Dendritic cell treated with granulocyte-macrophage colony-stimulating factor and Interleukin-4, amounts not matched to agents 40 ng/mL and 50 ng/mL, for 4 days (primary cell): ENCODE measurements at regions not wholly inside any gene's neighbourhood (a gene's known extent, or its start where the extent isn't known, plus 50 kb on each side); places are given as distances from the start of the nearest gene placed in this dataset.

Experiments
- H3K27ac Mint-ChIP-seq: one replicate; pipeline ENCODE4 v1.8.0; 2022; ENCODE audit warnings: mild to moderate bottlenecking, mixed read lengths
- H3K27me3 Mint-ChIP-seq: one replicate; pipeline ENCODE4 v1.8.0; 2022; ENCODE audit warnings: mild to moderate bottlenecking, mixed read lengths
- H3K36me3 Mint-ChIP-seq: one replicate; pipeline ENCODE4 v1.8.0; 2022; ENCODE audit warnings: low read depth, mixed read lengths
- H3K4me1 Mint-ChIP-seq: one replicate; pipeline ENCODE4 v1.8.0; 2022; ENCODE audit warnings: low read depth, mixed read lengths
- H3K4me3 Mint-ChIP-seq: one replicate; pipeline ENCODE4 v1.8.0; 2022; ENCODE audit warnings: mild to moderate bottlenecking, moderate library complexity, mixed read lengths
- H3K9me3 Mint-ChIP-seq: one replicate; pipeline ENCODE4 v1.8.0; 2022; ENCODE audit warnings: mixed read lengths
- intact Hi-C: fragments of 100-400 bp; cut with micrococcal nuclease; formaldehyde crosslinking; loops from one replicate; pipeline ENCODE4 v1.15.0; 2022

DNA sequence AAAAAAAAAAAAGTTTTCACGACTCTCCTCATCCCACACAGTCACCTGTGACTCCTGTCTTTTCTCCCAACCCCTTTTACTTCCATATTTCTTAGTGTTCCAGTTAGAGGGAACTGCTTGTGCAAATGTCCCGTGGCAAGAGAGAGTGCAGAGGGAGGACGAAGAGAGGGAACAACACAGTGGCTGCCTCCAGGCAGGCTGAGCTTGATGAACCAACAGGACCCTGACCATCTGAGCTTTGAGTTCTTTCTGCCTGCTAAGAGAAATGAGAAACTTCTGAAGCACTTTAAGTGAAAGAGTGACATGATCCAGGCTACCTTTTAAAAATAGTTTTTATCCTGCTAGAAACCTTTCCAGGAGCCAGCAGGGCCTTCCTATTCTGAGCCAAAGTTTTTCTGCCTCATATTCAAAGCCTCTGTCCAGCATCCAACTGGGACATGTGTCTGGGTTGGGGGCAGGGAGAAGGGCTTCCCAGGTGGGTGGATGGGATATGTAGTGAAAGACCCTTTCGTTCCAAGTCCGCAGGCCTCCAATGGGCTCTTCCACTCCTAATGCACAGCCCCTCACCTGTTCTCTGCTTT is 239.9 kb downstream of the OPA1 start:
- Mint-ChIP-seq H3K4me1 (peaks cover 27% of the 10 kb centered on the region), H3K9me3 (no peaks in the 10 kb centered on the region), H3K4me3 (no peak overlapping the region), H3K27ac (no peak overlapping the region), H3K36me3 (no peaks in the 10 kb centered on the region), H3K27me3 (peaks cover 30% of the 10 kb centered on the region)
- intact Hi-C loops = no loop called here

DNA sequence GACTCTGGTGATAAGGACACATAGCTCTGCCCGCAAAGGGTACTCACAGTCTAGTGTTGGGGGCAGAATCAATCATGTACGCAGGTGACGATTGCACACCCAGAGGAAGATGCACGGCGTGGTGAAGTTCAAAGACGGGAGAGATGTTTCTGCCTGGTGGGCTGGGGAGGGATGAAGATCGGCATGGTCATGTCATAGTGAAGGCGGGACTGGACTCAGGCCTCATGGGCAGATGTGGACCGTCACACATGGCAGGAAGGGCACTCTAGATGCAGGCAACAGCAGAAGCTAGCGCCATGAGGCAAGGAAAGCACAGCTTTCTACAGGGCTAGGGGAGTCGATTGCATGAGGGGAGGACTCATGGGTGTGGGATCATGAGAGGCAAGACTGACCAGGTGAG is 240.6 kb downstream of the OPA1 start:
- Mint-ChIP-seq H3K36me3 (no peaks in the 10 kb centered on the region), H3K4me1 (peaks cover 27% of the 10 kb centered on the region), H3K9me3 (no peaks in the 10 kb centered on the region), H3K27ac (no peak overlapping the region), H3K4me3 (no peak overlapping the region), H3K27me3 (peaks cover 28% of the 10 kb centered on the region)
- intact Hi-C loops = no loop called here

DNA sequence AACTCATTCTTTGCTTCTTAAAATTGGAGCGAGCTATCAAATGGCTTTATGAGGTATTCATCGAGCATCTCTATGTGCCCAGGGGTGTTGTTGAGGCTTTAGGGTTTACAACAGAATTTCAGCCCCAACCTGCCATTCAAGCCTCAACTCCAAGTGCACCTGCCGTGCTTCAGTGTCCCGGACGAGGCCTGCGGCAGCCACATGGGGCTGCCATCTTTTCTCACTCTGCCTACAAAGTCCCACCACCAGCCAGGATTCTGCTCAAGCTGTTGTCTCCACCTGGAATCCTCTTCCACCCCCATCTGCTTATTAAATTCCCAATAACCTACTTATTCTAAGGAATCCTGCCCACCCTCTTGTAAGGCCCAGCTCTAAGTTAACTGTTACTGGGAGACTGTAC is 242.4 kb downstream of the OPA1 start:
- Mint-ChIP-seq H3K4me1 (peaks cover 27% of the 10 kb centered on the region), H3K9me3 (no peaks in the 10 kb centered on the region), H3K27me3 (peaks cover 30% of the 10 kb centered on the region), H3K4me3 (no peak overlapping the region), H3K36me3 (no peaks in the 10 kb centered on the region), H3K27ac (no peak overlapping the region)
- intact Hi-C loops = no loop called here

DNA sequence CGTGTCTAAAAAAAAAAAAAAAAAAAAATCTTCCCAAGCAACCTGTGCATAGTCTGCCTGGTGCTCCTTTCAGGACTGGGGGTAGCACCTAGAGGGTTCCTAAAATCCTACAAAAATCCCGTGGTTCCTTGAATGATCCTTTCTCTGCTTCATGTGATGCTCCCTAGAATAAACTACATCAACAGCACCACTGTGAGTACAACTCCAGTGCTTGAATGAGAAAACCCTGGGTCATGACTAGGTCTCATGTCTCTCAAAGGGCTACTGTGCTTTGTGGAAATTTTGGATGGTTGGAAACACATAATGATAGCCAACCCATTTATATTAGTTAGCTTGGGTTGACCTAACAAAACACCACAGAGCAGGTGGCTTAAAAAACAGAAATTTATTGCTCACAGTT is 243.5 kb downstream of the OPA1 start:
- H3K27ac Mint-ChIP-seq = no peak overlapping the region
- H3K4me3 Mint-ChIP-seq = no peak overlapping the region
- H3K9me3 Mint-ChIP-seq = no peaks in the 10 kb centered on the region
- peaks cover 34% of the 10 kb centered on the region for H3K27me3 Mint-ChIP-seq
- intact Hi-C loops = no loop called here
- peaks cover 27% of the 10 kb centered on the region for H3K4me1 Mint-ChIP-seq
- H3K36me3 Mint-ChIP-seq = no peaks in the 10 kb centered on the region

DNA sequence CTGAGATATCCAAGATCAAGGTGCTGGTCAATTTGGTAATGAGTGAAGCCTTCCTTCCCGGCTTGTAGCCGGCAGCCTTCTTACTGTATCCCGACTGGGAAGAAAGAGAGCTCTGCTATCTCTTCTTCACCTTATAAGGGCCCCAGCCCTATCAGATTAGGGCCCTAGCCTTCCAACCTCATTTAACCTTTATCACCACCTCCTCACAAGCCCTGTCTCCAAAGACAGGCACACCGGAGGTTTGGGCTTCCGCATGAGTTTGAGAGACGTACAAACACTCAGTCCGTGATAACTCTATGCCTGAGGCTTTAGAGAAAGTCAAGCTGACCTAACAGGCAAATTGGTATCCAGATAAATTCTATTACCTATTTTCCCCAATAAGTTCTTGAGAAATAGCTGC is 243.9 kb downstream of the OPA1 start:
- Mint-ChIP-seq H3K4me1 (peaks cover 27% of the 10 kb centered on the region), H3K27ac (no peak overlapping the region), H3K27me3 (peaks cover 34% of the 10 kb centered on the region), H3K4me3 (no peak overlapping the region), H3K36me3 (no peaks in the 10 kb centered on the region), H3K9me3 (no peaks in the 10 kb centered on the region)
- intact Hi-C loops = no loop called here

DNA sequence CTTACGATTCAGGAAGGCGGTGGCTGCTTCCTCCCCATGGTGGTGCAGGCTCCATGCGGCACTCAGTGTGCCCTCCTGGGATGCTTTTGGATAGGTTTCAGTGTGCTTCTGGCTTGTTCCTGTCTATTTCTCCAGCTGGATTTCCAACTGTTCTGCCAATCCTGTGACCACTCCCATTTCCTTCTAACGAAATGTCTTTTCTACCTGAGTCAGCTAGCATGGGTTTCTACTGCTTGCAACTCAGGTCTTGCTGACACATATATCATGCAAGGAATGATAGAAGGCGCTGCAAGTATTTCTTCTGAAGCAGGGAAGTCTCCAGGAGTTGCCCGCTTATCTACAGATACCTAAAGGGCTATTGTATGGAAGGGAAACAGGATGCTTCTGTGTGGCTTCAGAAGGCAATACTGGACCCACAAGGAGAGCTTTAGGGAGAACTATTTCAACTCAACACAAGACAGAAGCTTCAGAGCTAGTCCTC is 244.4 kb downstream of the OPA1 start:
- Mint-ChIP-seq H3K36me3 (no peaks in the 10 kb centered on the region), H3K4me1 (peaks cover 27% of the 10 kb centered on the region), H3K9me3 (no peaks in the 10 kb centered on the region), H3K4me3 (no peak overlapping the region), H3K27me3 (peaks cover 34% of the 10 kb centered on the region), H3K27ac (no peak overlapping the region)
- intact Hi-C loops = no loop called here

DNA sequence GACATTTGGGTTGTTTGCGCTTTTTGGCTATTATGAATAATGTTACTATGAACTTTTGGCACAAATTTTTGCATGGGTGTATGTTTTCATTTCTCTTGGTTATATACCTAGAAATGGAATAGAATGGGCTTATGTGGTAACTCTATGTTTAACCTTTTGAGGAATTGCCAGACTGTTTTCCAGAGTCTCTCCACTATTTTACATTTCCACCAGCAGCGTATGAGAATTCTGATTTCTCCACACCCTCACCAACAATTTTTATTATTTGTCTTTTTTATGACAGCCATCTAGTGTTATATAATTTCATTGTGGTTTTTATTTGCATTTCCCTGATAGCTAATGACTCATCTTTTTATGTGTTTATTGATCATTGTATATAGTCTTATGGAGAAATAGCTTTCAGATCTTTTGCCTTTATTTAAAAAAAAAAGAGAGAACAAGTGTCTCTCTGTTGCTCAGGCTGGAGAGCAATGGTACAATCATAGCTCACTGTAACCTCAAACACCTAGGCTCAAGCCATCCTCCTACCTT is 247.2 kb downstream of the OPA1 start:
- no peaks in the 10 kb centered on the region for H3K9me3 Mint-ChIP-seq
- H3K27me3 Mint-ChIP-seq = peaks cover 35% of the 10 kb centered on the region
- H3K4me1 Mint-ChIP-seq = peaks cover 21% of the 10 kb centered on the region
- no peaks in the 10 kb centered on the region for H3K36me3 Mint-ChIP-seq
- H3K27ac Mint-ChIP-seq = no peak overlapping the region
- intact Hi-C loops = no loop called here
- no peak overlapping the region for H3K4me3 Mint-ChIP-seq

DNA sequence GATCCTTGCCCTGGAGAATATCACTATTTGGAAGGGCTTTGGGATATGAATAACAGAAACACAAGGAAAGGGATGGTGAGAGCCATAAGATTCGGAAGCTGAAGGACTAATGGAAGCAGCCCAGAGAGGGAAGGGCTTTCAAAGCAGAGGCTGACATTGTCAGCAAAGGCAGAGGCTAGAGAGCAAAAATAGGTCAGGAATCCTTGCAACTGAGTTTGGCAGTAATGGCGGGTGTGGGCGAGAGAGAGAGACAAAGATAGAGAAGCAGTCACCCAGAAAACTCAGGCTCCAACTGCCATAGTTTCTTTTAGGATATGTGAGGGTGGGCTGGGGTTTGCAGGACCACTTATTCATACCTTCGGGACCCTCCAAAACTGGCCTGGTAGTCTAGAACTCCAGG is 248.6 kb downstream of the OPA1 start:
- intact Hi-C loops = no loop called here
- Mint-ChIP-seq H3K27me3 (peaks cover 39% of the 10 kb centered on the region), H3K27ac (no peak overlapping the region), H3K36me3 (no peaks in the 10 kb centered on the region), H3K4me1 (peaks cover 26% of the 10 kb centered on the region), H3K9me3 (no peaks in the 10 kb centered on the region), H3K4me3 (no peak overlapping the region)

DNA sequence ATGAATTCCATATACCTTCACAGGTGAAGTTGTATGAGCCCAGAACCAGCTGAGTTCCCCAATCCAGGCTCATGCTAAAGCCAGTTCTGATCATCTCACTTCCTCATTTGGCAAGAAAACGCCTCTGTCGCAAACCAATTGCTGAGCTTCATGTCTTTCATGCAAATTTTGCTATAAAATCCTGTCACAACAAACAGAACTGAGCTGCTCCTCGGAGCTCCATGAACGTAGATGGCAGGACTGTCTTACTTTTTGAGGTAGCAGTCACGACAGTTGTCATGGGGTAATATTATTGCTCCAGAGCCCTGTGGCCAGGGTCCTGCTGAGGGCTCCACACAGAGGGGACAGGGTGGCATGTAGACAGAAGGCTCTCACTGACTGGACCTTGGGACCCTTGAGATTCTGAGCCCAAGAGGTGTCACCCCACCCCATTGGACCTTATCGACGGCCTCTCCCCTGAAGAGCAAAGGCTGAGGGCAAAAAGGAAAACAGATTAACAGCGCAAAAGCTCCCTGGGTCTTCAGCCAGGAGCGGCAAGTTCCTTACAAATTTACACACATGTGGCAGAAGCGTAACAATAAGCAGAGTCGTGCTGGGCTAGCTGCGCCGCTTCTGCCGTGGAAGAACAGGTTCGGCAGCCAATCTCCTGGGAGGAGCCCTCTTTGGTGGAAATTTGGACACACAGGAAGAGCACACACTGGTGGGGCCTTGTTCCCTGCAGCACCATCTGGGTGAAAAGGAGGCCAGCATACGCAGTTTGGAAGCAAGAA is 249.2 kb downstream of the OPA1 start:
- Mint-ChIP-seq H3K27me3 (peaks cover 35% of the 10 kb centered on the region), H3K27ac (peak overlapping the region; percentile 72), H3K4me3 (peak overlapping the region; percentile 65), H3K4me1 (peaks cover 26% of the 10 kb centered on the region), H3K36me3 (no peaks in the 10 kb centered on the region), H3K9me3 (no peaks in the 10 kb centered on the region)
- intact Hi-C loops = no loop called here

DNA sequence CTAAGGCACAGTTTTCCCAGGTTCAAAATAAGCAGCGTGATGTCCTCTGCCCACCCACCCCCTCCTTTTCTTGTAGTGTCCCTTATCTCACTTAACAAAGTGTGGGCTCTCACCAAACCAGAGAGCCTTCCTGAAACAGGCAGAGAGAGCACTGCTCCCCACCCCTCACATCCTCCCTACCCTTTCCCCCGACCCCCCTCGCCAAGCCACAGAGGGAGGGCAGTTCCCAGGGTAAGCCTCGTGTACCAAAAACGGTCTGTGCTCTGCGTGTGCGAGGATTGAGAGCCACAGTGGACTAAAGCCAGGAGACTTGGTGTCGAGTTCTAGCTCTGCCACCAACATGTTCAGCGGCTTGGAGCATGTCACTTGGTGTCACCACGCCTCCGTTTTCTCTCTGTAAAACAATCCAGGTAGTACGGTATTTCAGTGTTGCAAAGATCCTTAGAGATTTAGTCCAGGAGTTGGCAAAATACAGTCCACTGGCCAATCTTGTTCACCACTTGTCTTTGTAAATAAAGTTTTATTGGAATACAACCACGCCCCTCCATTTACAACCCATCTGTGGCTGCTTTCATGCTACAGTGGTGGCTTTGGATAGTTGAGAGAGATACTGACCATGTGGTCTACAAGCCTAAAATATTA is 249.9 kb downstream of the OPA1 start:
- intact Hi-C loops = no loop called here
- Mint-ChIP-seq H3K4me3 (no peak overlapping the region), H3K36me3 (no peaks in the 10 kb centered on the region), H3K27ac (peak overlapping the region; percentile 72), H3K27me3 (peaks cover 29% of the 10 kb centered on the region), H3K4me1 (peaks cover 26% of the 10 kb centered on the region), H3K9me3 (no peaks in the 10 kb centered on the region)

DNA sequence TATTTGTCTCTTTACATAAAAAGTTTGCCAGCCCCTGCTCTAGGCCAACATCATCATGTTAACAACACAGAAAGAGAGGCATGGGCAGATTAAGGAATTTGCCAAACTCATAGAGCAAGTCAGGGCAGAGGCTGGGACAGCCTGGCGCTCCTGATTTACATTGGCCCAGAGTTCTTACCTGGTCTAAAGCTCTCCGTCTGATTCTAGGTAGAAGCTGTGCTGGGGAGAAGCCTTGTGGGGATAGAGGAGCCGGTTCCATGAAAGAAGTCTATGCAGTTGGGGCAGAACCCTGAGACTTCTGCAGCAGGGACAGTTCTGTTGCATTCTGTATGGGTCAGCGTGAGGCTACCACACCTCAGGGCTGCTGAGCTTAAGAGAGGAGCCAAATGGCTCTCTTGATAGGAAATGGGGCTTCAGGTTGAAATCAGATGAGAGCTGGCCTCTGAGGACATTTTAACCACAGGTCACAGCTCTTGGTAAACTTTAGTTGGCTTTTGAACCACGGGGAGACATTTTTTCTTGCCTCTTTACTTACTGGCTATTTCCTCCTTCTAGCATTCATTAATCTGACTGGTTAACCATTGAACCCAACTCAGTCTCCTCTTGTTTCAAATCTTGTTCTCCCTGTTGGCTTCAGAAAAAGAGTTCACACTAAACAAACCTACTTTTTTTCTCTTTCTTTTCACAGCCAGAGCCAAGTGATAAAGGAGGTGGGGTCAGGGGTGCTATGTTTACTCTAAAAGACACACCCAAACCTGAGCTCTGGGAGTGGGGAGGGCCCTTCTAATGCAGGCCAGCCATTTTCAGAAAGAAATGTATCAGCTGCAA is 250.7 kb downstream of the OPA1 start:
- Mint-ChIP-seq H3K27me3 (peaks cover 29% of the 10 kb centered on the region), H3K9me3 (no peaks in the 10 kb centered on the region), H3K4me1 (peaks cover 26% of the 10 kb centered on the region), H3K36me3 (no peaks in the 10 kb centered on the region), H3K27ac (no peak overlapping the region), H3K4me3 (no peak overlapping the region)
- intact Hi-C loops = no loop called here

DNA sequence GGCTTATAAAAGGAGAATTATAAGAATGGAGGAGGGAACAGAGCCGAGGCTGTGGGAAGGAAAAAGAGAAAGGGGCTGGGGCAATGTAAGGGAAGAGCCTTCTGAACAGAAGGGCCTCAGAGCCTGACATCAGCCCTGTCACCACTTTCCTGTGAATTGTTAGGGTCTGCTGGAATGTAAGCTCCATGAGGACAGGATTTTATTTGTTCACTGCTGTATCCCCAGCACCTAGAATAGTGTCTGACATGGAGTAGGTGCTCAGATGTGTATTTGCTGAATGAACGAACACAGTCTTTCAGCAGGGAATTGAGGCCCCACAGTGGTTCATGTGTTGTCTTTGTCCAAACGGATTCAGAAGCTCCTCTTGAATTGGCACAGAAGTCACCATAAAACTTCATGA is 251.5 kb downstream of the OPA1 start:
- intact Hi-C loops = no loop called here

DNA sequence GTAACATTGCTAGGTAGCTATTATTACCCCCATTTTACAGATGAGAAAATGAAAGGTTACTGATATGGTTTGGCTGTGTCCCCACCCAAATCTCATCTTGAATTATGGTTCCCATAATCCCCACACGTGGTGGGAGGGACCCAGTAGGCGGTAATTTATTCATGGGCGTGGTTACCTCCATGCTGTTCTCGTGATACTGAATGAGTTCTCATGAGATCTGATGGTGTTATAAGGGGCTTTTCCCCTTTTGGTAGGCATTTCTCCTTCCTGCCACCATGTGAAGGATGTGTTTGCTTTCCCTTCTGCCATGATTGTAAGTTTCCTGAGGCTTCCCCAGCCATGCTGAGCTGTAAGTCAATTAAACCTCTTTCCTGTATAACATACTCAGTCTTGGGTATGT is 252.1 kb downstream of the OPA1 start:
- no peak overlapping the region for H3K4me3 Mint-ChIP-seq
- H3K27me3 Mint-ChIP-seq = peaks cover 26% of the 10 kb centered on the region
- H3K27ac Mint-ChIP-seq = no peak overlapping the region
- H3K4me1 Mint-ChIP-seq = peaks cover 26% of the 10 kb centered on the region
- H3K9me3 Mint-ChIP-seq = no peaks in the 10 kb centered on the region
- H3K36me3 Mint-ChIP-seq = no peaks in the 10 kb centered on the region
- intact Hi-C loops = no loop called here

More for the DNA sequence above, 251.5 kb downstream of the OPA1 start:
- no peak overlapping the region for H3K27ac Mint-ChIP-seq
- H3K27me3 Mint-ChIP-seq = peaks cover 26% of the 10 kb centered on the region
- peaks cover 26% of the 10 kb centered on the region for H3K4me1 Mint-ChIP-seq
- H3K9me3 Mint-ChIP-seq = no peaks in the 10 kb centered on the region
- H3K36me3 Mint-ChIP-seq = no peaks in the 10 kb centered on the region
- H3K4me3 Mint-ChIP-seq = no peak overlapping the region
